ENCODE measurements at regions not wholly inside any gene's neighbourhood (a gene's known extent, or its start where the extent isn't known, plus 50 kb on each side); places are given as distances from the start of the nearest gene placed in this dataset.

DNA sequence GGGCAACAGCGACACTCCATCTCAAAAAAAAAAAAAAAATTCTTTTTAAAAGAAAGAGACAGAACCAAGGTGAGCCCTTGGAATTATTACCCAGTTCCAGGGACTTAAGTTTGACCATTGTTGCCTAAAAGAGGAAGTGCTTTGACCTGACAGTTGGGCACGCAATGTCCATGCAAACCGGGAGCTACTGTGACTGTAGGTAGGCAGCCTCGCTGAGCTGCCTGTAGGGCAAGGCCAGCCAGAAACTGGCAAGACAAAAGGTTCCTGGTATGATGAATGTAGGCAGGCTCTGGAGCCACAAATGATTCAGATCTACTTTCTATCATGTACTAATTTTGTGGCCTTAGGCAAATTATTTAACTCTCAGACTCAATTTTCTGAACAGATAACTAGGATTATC, 334.8 kb upstream of the ZNF462 start:
- DNase-seq (ENCODE audit: low spot score), result no peak
- WGBS, result 85% methylated on average over 4 of the region's 4 CpGs
- no peak overlapping the region for H3K4me3 ChIP-seq (ENCODE audit: low read depth in 1 of 3, low read length in 3 of 3)
- TF ChIP-seq SP1 (IDR thresholded peaks at IDR 0.05), result no peak
- no peak for TF ChIP-seq YY1 (IDR thresholded peaks at IDR 0.05)
- TF ChIP-seq, protein P1, sequence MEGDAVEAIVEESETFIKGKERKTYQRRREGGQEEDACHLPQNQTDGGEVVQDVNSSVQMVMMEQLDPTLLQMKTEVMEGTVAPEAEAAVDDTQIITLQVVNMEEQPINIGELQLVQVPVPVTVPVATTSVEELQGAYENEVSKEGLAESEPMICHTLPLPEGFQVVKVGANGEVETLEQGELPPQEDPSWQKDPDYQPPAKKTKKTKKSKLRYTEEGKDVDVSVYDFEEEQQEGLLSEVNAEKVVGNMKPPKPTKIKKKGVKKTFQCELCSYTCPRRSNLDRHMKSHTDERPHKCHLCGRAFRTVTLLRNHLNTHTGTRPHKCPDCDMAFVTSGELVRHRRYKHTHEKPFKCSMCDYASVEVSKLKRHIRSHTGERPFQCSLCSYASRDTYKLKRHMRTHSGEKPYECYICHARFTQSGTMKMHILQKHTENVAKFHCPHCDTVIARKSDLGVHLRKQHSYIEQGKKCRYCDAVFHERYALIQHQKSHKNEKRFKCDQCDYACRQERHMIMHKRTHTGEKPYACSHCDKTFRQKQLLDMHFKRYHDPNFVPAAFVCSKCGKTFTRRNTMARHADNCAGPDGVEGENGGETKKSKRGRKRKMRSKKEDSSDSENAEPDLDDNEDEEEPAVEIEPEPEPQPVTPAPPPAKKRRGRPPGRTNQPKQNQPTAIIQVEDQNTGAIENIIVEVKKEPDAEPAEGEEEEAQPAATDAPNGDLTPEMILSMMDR (IDR thresholded peaks at IDR 0.05; ENCODE audit: low read depth, low read length, missing input control), result no peak
- TF ChIP-seq, protein P2, sequence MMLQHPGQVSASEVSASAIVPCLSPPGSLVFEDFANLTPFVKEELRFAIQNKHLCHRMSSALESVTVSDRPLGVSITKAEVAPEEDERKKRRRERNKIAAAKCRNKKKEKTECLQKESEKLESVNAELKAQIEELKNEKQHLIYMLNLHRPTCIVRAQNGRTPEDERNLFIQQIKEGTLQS (IDR thresholded peaks at IDR 0.05), result no peak
- no peak overlapping the region for H3K27ac ChIP-seq (ENCODE audit: low read depth in 1 of 2, low read length in 2 of 2)
- H3K36me3 ChIP-seq (ENCODE audit: control insufficient read depth in 4 of 4, insufficient read depth in 3 of 4, low read depth in 1 of 4, low read length in 3 of 4), result no peaks in the 10 kb centered on the region
- H3K9me3 ChIP-seq (ENCODE audit: control insufficient read depth in 4 of 4, low read length in 3 of 4), result no peaks in the 10 kb centered on the region
- no peak overlapping the region for H3K9ac ChIP-seq (ENCODE audit: low read depth in 1 of 2, low read length in 2 of 2)
- no peaks in the 10 kb centered on the region for H3K4me1 ChIP-seq (ENCODE audit: control insufficient read depth in 4 of 4, insufficient read depth in 4 of 4, low read length in 3 of 4)
- no peaks in the 10 kb centered on the region for H3K27me3 ChIP-seq (ENCODE audit: control insufficient read depth in 4 of 4, insufficient read depth in 4 of 4, low read length in 3 of 4)

DNA sequence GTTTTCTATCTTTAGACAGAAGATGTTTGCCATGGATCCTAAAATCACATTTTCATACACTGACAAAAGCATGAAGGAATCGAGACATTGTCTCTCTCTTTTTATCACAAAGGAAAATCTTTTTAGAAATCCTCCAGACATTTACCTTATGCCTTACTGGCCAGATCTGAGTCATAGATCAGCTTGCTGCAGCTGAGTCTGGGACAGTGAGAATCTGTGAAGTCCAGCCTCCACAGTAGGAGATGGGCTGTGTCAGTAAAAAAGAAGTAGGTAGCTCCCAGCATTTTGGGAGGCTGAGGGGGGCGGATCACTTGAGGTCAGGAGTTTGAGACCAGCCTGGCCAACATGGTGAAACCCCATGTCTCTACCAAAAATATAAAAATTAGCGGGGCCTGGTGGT, 333.4 kb upstream of the ZNF462 start:
- H3K4me3 ChIP-seq (ENCODE audit: low read depth in 1 of 3, low read length in 3 of 3), result no peak overlapping the region
- 92% methylated on average over 3 of the region's 3 CpGs for WGBS
- TF ChIP-seq, protein P1 (IDR thresholded peaks at IDR 0.05; ENCODE audit: low read depth, low read length, missing input control), result no peak
- no peaks in the 10 kb centered on the region for H3K27me3 ChIP-seq (ENCODE audit: control insufficient read depth in 4 of 4, insufficient read depth in 4 of 4, low read length in 3 of 4)
- no peak for DNase-seq (ENCODE audit: low spot score)
- H3K9me3 ChIP-seq (ENCODE audit: control insufficient read depth in 4 of 4, low read length in 3 of 4), result no peaks in the 10 kb centered on the region
- H3K9ac ChIP-seq (ENCODE audit: low read depth in 1 of 2, low read length in 2 of 2), result no peak overlapping the region
- no peaks in the 10 kb centered on the region for H3K36me3 ChIP-seq (ENCODE audit: control insufficient read depth in 4 of 4, insufficient read depth in 3 of 4, low read depth in 1 of 4, low read length in 3 of 4)
- H3K4me1 ChIP-seq (ENCODE audit: control insufficient read depth in 4 of 4, insufficient read depth in 4 of 4, low read length in 3 of 4), result no peaks in the 10 kb centered on the region
- no peak overlapping the region for H3K27ac ChIP-seq (ENCODE audit: low read depth in 1 of 2, low read length in 2 of 2)

DNA sequence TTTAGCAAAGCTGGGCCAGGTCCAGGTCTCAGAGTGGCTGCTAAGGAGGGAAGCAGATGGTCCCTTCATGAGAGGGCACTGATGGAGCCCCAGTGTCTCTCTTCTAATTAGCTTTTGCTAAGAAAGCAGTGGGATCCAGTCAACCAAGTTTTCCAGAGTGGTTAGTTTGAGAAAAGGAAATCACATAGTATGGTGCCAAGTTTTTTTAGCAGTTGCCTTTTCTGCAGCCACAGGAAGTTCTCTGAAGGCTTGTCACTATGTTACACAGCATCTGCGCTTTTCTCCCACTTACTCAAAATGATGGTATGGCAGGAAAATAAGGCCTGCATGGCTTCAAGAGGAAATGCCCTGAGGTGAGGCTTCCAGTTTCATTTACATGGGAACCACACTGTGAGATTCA, 331.5 kb upstream of the ZNF462 start:
- H3K9me3 ChIP-seq (ENCODE audit: control insufficient read depth in 4 of 4, low read length in 3 of 4), result no peaks in the 10 kb centered on the region
- H3K36me3 ChIP-seq (ENCODE audit: control insufficient read depth in 4 of 4, insufficient read depth in 3 of 4, low read depth in 1 of 4, low read length in 3 of 4), result no peaks in the 10 kb centered on the region
- no peak overlapping the region for H3K9ac ChIP-seq (ENCODE audit: low read depth in 1 of 2, low read length in 2 of 2)
- peaks cover 0 to 4% (median 1%) of the 10 kb centered on the region in 4 donors for H3K4me1 ChIP-seq (ENCODE audit: control insufficient read depth in 4 of 4, insufficient read depth in 4 of 4, low read length in 3 of 4)
- H3K4me3 ChIP-seq (ENCODE audit: low read depth in 1 of 3, low read length in 3 of 3), result no peak overlapping the region
- TF ChIP-seq FOXA2 (IDR thresholded peaks at IDR 0.05) (no peak), SP1 (IDR thresholded peaks at IDR 0.05) (no peak), HNF4A (conservative IDR thresholded peaks at IDR 0.05) (no peak), YY1 (IDR thresholded peaks at IDR 0.05) (no peak), RXRA (IDR thresholded peaks at IDR 0.05) (no peak), RAD21 (IDR thresholded peaks at IDR 0.05) (no peak), TAF1 (conservative IDR thresholded peaks at IDR 0.05) (no peak), FOXA1 (IDR thresholded peaks at IDR 0.05) (no peak), NR2F2 (IDR thresholded peaks at IDR 0.05) (no peak), HNF4G (IDR thresholded peaks at IDR 0.05) (no peak)
- TF ChIP-seq, protein P1 (IDR thresholded peaks at IDR 0.05; ENCODE audit: low read depth, low read length, missing input control), result no peak
- TF ChIP-seq, protein P2 (IDR thresholded peaks at IDR 0.05), result no peak
- TF ChIP-seq, protein P3, sequence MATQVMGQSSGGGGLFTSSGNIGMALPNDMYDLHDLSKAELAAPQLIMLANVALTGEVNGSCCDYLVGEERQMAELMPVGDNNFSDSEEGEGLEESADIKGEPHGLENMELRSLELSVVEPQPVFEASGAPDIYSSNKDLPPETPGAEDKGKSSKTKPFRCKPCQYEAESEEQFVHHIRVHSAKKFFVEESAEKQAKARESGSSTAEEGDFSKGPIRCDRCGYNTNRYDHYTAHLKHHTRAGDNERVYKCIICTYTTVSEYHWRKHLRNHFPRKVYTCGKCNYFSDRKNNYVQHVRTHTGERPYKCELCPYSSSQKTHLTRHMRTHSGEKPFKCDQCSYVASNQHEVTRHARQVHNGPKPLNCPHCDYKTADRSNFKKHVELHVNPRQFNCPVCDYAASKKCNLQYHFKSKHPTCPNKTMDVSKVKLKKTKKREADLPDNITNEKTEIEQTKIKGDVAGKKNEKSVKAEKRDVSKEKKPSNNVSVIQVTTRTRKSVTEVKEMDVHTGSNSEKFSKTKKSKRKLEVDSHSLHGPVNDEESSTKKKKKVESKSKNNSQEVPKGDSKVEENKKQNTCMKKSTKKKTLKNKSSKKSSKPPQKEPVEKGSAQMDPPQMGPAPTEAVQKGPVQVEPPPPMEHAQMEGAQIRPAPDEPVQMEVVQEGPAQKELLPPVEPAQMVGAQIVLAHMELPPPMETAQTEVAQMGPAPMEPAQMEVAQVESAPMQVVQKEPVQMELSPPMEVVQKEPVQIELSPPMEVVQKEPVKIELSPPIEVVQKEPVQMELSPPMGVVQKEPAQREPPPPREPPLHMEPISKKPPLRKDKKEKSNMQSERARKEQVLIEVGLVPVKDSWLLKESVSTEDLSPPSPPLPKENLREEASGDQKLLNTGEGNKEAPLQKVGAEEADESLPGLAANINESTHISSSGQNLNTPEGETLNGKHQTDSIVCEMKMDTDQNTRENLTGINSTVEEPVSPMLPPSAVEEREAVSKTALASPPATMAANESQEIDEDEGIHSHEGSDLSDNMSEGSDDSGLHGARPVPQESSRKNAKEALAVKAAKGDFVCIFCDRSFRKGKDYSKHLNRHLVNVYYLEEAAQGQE (IDR thresholded peaks at IDR 0.05), result no peak
- TF ChIP-seq, protein P4, sequence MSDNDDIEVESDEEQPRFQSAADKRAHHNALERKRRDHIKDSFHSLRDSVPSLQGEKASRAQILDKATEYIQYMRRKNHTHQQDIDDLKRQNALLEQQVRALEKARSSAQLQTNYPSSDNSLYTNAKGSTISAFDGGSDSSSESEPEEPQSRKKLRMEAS (IDR thresholded peaks at IDR 0.05), result no peak
- DNase-seq (ENCODE audit: low spot score), result no peak
- H3K27ac ChIP-seq (ENCODE audit: low read depth in 1 of 2, low read length in 2 of 2), result no peak overlapping the region
- H3K27me3 ChIP-seq (ENCODE audit: control insufficient read depth in 4 of 4, insufficient read depth in 4 of 4, low read length in 3 of 4), result no peaks in the 10 kb centered on the region
- 77% methylated on average over 1 of the region's 1 CpG for WGBS

Data from liver (tissue), 8 donors.